KOPT-K1 (cell line): ENCODE measurements at regions not wholly inside any gene's neighbourhood (a gene's known extent, or its start where the extent isn't known, plus 50 kb on each side); places are given as distances from the start of the nearest gene placed in this dataset.

Experiments used
- H3K27ac ChIP-seq: fragments of 200-600 bp; sonication (generic); 2 replicates; pipeline ENCODE4 v1.5.1; 2016; ENCODE audit warnings: antibody characterized with exemption, mild to moderate bottlenecking, low read depth, low read length; ENCODE audit not compliant: poor library complexity, severe bottlenecking
- H3K36me3 ChIP-seq: fragments of 200-600 bp; sonication (generic); 2 replicates; pipeline ENCODE4 v1.5.1; 2017; ENCODE audit warnings: antibody characterized with exemption, mild to moderate bottlenecking, low read length, moderate library complexity; ENCODE audit not compliant: insufficient read depth
- H3K9me3 ChIP-seq: fragments of 200-600 bp; sonication (generic); 2 replicates; pipeline ENCODE4 v1.5.1; 2017; ENCODE audit warnings: antibody characterized with exemption, low read length, mild to moderate bottlenecking; ENCODE audit not compliant: insufficient read depth, poor library complexity, severe bottlenecking

GRCh38 chr1:221888801-221889200 lies 146.9 kb upstream of the DUSP10 start:
- H3K27ac ChIP-seq, result no peak overlapping the region
- no peaks in the 10 kb centered on the region for H3K36me3 ChIP-seq
- no peaks in the 10 kb centered on the region for H3K9me3 ChIP-seq

- Histone ChIP-seq H3K27ac (no peak overlapping the region), H3K9me3 (no peaks in the 10 kb centered on the region), H3K36me3 (no peaks in the 10 kb centered on the region)
Observed at GRCh38 chr1:221888218-221888617, 146.3 kb upstream of the DUSP10 start.

GRCh38 chr1:221887758-221888157 lies 145.9 kb upstream of the DUSP10 start:
- no peaks in the 10 kb centered on the region for H3K9me3 ChIP-seq
- no peak overlapping the region for H3K27ac ChIP-seq
- H3K36me3 ChIP-seq, result no peaks in the 10 kb centered on the region

GRCh38 chr1:221887415-221887746 lies 145.5 kb upstream of the DUSP10 start:
- Histone ChIP-seq H3K27ac (no peak overlapping the region), H3K9me3 (no peaks in the 10 kb centered on the region), H3K36me3 (no peaks in the 10 kb centered on the region)

GRCh38 chr1:221886743-221887414 lies 145.0 kb upstream of the DUSP10 start:
- H3K9me3 ChIP-seq, result no peaks in the 10 kb centered on the region
- H3K27ac ChIP-seq, result no peak overlapping the region
- no peaks in the 10 kb centered on the region for H3K36me3 ChIP-seq

GRCh38 chr1:221886311-221886710 lies 144.4 kb upstream of the DUSP10 start:
- Histone ChIP-seq H3K36me3 (no peaks in the 10 kb centered on the region), H3K27ac (no peak overlapping the region), H3K9me3 (no peaks in the 10 kb centered on the region)

- Histone ChIP-seq H3K9me3 (no peaks in the 10 kb centered on the region), H3K27ac (no peak overlapping the region)
Observed at GRCh38 chr1:221884821-221885220, 142.9 kb upstream of the DUSP10 start.

GRCh38 chr1:221881805-221882581 lies 140.1 kb upstream of the DUSP10 start:
- H3K9me3 ChIP-seq, result no peaks in the 10 kb centered on the region
- H3K36me3 ChIP-seq, result no peaks in the 10 kb centered on the region
- H3K27ac ChIP-seq, result no peak overlapping the region

More at GRCh38 chr1:221884821-221885220, 142.9 kb upstream of the DUSP10 start:
- no peaks in the 10 kb centered on the region for H3K36me3 ChIP-seq

GRCh38 chr1:221880182-221880581 lies 138.3 kb upstream of the DUSP10 start:
- Histone ChIP-seq H3K27ac (no peak overlapping the region), H3K9me3 (no peaks in the 10 kb centered on the region)

GRCh38 chr1:221878134-221878533 lies 136.2 kb upstream of the DUSP10 start:
- no peak overlapping the region for H3K27ac ChIP-seq
- H3K9me3 ChIP-seq, result no peaks in the 10 kb centered on the region
- H3K36me3 ChIP-seq, result no peaks in the 10 kb centered on the region

More at GRCh38 chr1:221880182-221880581, 138.3 kb upstream of the DUSP10 start:
- H3K36me3 ChIP-seq, result no peaks in the 10 kb centered on the region

GRCh38 chr1:221877311-221877710 lies 135.4 kb upstream of the DUSP10 start:
- Histone ChIP-seq H3K36me3 (no peaks in the 10 kb centered on the region), H3K9me3 (no peaks in the 10 kb centered on the region), H3K27ac (no peak overlapping the region)

GRCh38 chr1:221875004-221875330 lies 133.1 kb upstream of the DUSP10 start:
- Histone ChIP-seq H3K27ac (no peak overlapping the region), H3K9me3 (no peaks in the 10 kb centered on the region)

GRCh38 chr1:221874285-221875003 lies 132.6 kb upstream of the DUSP10 start:
- H3K36me3 ChIP-seq, result no peaks in the 10 kb centered on the region
- no peak overlapping the region for H3K27ac ChIP-seq
- no peaks in the 10 kb centered on the region for H3K9me3 ChIP-seq

More at GRCh38 chr1:221875004-221875330, 133.1 kb upstream of the DUSP10 start:
- no peaks in the 10 kb centered on the region for H3K36me3 ChIP-seq

GRCh38 chr1:221873673-221874072 lies 131.8 kb upstream of the DUSP10 start:
- no peak overlapping the region for H3K27ac ChIP-seq
- no peaks in the 10 kb centered on the region for H3K36me3 ChIP-seq
- H3K9me3 ChIP-seq, result no peaks in the 10 kb centered on the region

GRCh38 chr1:221871056-221871455 lies 129.2 kb upstream of the DUSP10 start:
- H3K36me3 ChIP-seq, result no peaks in the 10 kb centered on the region
- H3K27ac ChIP-seq, result no peak overlapping the region
- no peaks in the 10 kb centered on the region for H3K9me3 ChIP-seq
